IMR-90 (cell line): ENCODE measurements at regions not wholly inside any gene's neighbourhood (a gene's known extent, or its start where the extent isn't known, plus 50 kb on each side); places are given as distances from the start of the nearest gene placed in this dataset.
A peak's percentile ranks its signal among the peaks of the same experiment; 100 is the strongest.

Experiments used
- ATAC-seq: fragments of 200-7000 bp; cut with Tn5 transposase; 2 replicates; pipeline ENCODE4 v1.9.1; 2020; ENCODE audit warnings: low read depth, mild to moderate bottlenecking, moderate library complexity
- BruUV-seq: library from RNA; stranded (reverse); fragments of 400-500 nt; replicated peaks from 2 replicates; lab custom pipeline; 2021; lab: Mats Ljungman, UMichigan
- CTCF ChIA-PET: fragments of 300-600 bp; formaldehyde crosslinking; extraction: SDS; loops from one replicate; lab custom pipeline; 2021; ENCODE audit warnings: antibody characterized with exemption; lab: Yijun Ruan, JAX
- POLR2A ChIA-PET: fragments of 300-600 bp; sonication (Branson Sonifier 250); formaldehyde crosslinking; loops from one replicate; lab custom pipeline; 2022; ENCODE audit warnings: antibody characterized with exemption; ENCODE audit not compliant: unreplicated experiment; lab: Charles Lee
- DNase-seq: peaks from one replicate; pipeline ENCODE4 v3.0.0; 2013
- H2AFZ ChIP-seq: replicated peaks from 2 replicates; pipeline ENCODE3; 2013; ENCODE audit warnings: low read length, mild to moderate bottlenecking; ENCODE audit not compliant: poor library complexity
- H2AK5ac ChIP-seq: 2 replicates; pipeline ENCODE4 v1.6.1; 2013; ENCODE audit warnings: low read depth, low read length, inconsistent platforms
- H2AK9ac ChIP-seq: replicated peaks from 2 replicates; pipeline ENCODE3; 2013; ENCODE audit warnings: mild to moderate bottlenecking, low read depth, low read length, moderate library complexity; ENCODE audit not compliant: poor library complexity
- H2BK120ac ChIP-seq: 2 replicates; pipeline ENCODE4 v1.6.1; 2013; ENCODE audit warnings: low read depth, low read length, inconsistent platforms
- H2BK15ac ChIP-seq: 3 replicates; pipeline ENCODE4 v1.6.1; 2013; ENCODE audit warnings: low read depth, low read length, inconsistent platforms
- H2BK20ac ChIP-seq: 2 replicates; pipeline ENCODE4 v1.6.1; 2013; ENCODE audit warnings: low read depth, mild to moderate bottlenecking, inconsistent platforms, low read length, moderate library complexity
- H2BK5ac ChIP-seq: 2 replicates; pipeline ENCODE4 v1.6.1; 2013; ENCODE audit warnings: mild to moderate bottlenecking, low read depth, low read length, inconsistent platforms; ENCODE audit not compliant: poor library complexity, severe bottlenecking
- H3K14ac ChIP-seq: replicated peaks from 2 replicates; pipeline ENCODE4 v1.6.1; 2013; ENCODE audit warnings: low read depth, low read length, inconsistent platforms
- H3K18ac ChIP-seq: 2 replicates; pipeline ENCODE4 v1.6.1; 2013; ENCODE audit warnings: low read depth, low read length, control low read depth
- H3K23ac ChIP-seq: 2 replicates; pipeline ENCODE4 v1.6.1; 2013; ENCODE audit warnings: low read depth, low read length, inconsistent platforms
- H3K27ac ChIP-seq: 2 replicates; pipeline ENCODE4 v1.5.1; 2013; ENCODE audit warnings: mild to moderate bottlenecking, control low read depth, low read length; ENCODE audit not compliant: insufficient read depth
- H3K27me3 ChIP-seq: 2 replicates; pipeline ENCODE4 v1.6.1; 2013; ENCODE audit warnings: low read length; ENCODE audit not compliant: control insufficient read depth, insufficient read depth
- H3K36me3 ChIP-seq: 2 replicates; pipeline ENCODE4 v1.6.1; 2013; ENCODE audit warnings: low read length, mixed read lengths; ENCODE audit not compliant: control insufficient read depth, insufficient read depth
- H3K4ac ChIP-seq: 2 replicates; pipeline ENCODE4 v1.6.1; 2013; ENCODE audit warnings: low read depth, low read length, inconsistent platforms
- H3K4me1 ChIP-seq: 2 replicates; pipeline ENCODE4 v1.6.1; 2013; ENCODE audit warnings: low read length, mixed read lengths; ENCODE audit not compliant: control insufficient read depth, insufficient read depth
- H3K4me2 ChIP-seq: 2 replicates; pipeline ENCODE4 v1.6.1; 2013; ENCODE audit warnings: low read depth, mild to moderate bottlenecking, control low read depth, low read length, moderate library complexity
- H3K4me3 ChIP-seq: 2 replicates; pipeline ENCODE4 v1.5.1; 2013; ENCODE audit warnings: low read depth, mild to moderate bottlenecking, control low read depth, low read length, moderate library complexity; ENCODE audit not compliant: insufficient read depth
- H3K56ac ChIP-seq: 2 replicates; pipeline ENCODE4 v1.6.1; 2013; ENCODE audit warnings: low read length, inconsistent platforms; ENCODE audit not compliant: insufficient read depth; ENCODE audit errors: extremely low read depth
- H3K79me1 ChIP-seq, 2 experiments: 2 replicates each; pipeline ENCODE4 v1.6.1; 2013; ENCODE audit warnings: low read length in 2 of 2, inconsistent platforms in 1 of 2, low read depth in 1 of 2
- H3K9ac ChIP-seq: 2 replicates; pipeline ENCODE4 v1.6.1; 2013; ENCODE audit warnings: low read depth, low read length, control low read depth
- H3K9me1 ChIP-seq: 2 replicates; pipeline ENCODE4 v1.6.1; 2013; ENCODE audit warnings: low read length, inconsistent platforms; ENCODE audit not compliant: insufficient read depth
- H3K9me3 ChIP-seq: 2 replicates; pipeline ENCODE4 v1.6.1; 2013; ENCODE audit warnings: low read length; ENCODE audit not compliant: control insufficient read depth, insufficient read depth
- H4K20me1 ChIP-seq: 2 replicates; pipeline ENCODE4 v1.6.1; 2013; ENCODE audit warnings: low read length, inconsistent platforms; ENCODE audit not compliant: insufficient read depth
- H4K5ac ChIP-seq: 2 replicates; pipeline ENCODE4 v1.6.1; 2013; ENCODE audit warnings: mild to moderate bottlenecking, low read depth, low read length, control low read depth
- H4K8ac ChIP-seq, 2 experiments: 2 replicates each; pipeline ENCODE4 v1.6.1; 2013; ENCODE audit warnings: low read depth in 2 of 2, low read length in 2 of 2, control low read depth in 1 of 2, inconsistent platforms in 1 of 2
- H4K91ac ChIP-seq: 2 replicates; pipeline ENCODE4 v1.6.1; 2013; ENCODE audit warnings: low read depth, low read length, inconsistent platforms; ENCODE audit not compliant: insufficient read depth
- BHLHE40 ChIP-seq: fragments of 150-350 bp; IDR thresholded peaks from 2 replicates; pipeline ENCODE4 v1.6.1; 2016; ENCODE audit warnings: mild to moderate bottlenecking, low read depth, low read length
- CEBPB ChIP-seq: IDR thresholded peaks from 2 replicates; pipeline ENCODE4 v1.6.1; 2012; ENCODE audit warnings: low read depth, low read length, improper control_type of control experiment
- RAD21 ChIP-seq: IDR thresholded peaks from 2 replicates; pipeline ENCODE4 v1.6.1; 2012; ENCODE audit warnings: low read length, improper control_type of control experiment
- WGBS, 2 experiments: methylation state at CpG; one replicate each; pipeline versions ENCODE4 v1.1.5 to v1.1.7; 2013; ENCODE audit warnings: missing lambda C conversion rate in 2 of 2; ENCODE audit not compliant: insufficient read length in 1 of 2; ENCODE audit errors: extremely low coverage in 2 of 2; 5-methylcytosine and 5-hydroxymethylcytosine counted together
- dilution Hi-C: fragments of 300-500 bp; cut with HindIII; formaldehyde crosslinking; loops from one replicate; pipeline ENCODE4 v1.14.3; 2018; ENCODE audit warnings: low sequenced_read_pairs; ENCODE audit not compliant: unreplicated experiment
- in situ Hi-C: fragments of 300-500 bp; cut with MboI; formaldehyde crosslinking; loops from 3 replicates; pipeline ENCODE4 v1.14.3; 2019; ENCODE audit warnings: low sequenced_read_pairs, inconsistent platforms, mixed read lengths
- intact Hi-C: fragments of 100-400 bp; cut with micrococcal nuclease; formaldehyde crosslinking; loops from 2 replicates; pipeline ENCODE4 v1.10.0; 2022

DNA sequence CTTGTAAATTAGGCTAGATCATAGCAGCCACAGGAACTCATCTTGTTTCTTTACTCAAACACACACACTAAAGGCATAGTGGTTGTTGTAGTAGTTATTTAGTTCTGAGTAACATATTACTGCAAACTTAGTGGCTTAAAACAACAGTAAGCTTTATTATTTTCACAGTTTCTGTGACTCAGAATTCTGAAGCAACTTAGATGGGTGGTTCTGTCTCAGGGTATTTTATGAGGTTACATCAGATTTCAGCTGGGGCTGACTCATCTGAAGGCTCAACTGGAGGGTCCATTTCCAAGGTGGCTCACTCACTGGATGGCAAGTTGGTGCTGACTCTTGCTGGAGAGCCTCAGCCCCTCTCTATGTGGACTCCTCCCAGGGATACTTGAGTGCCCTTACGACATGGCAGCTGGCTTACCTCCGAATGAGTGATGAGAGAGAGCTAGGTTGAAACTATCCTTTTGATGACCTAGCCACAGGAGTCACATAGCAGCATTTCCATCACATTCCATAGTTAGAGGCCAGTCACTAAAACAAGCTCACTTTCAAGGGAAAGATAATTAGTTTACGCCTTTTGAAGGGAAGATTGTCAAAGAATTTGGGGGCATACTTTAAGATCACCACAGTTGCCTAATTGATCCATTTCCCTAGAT is 101.0 kb upstream of the PRNP start:
- Histone ChIP-seq H3K4me1 (no peaks in the 10 kb centered on the region), H3K36me3 (no peaks in the 10 kb centered on the region), H4K8ac (no peak overlapping the region), H3K18ac (no peak overlapping the region), H2BK5ac (no peak overlapping the region), H3K79me1 (no peaks in the 10 kb centered on the region), H3K14ac (no peak overlapping the region; the same call in 1 of the 2 replicates), H3K4me2 (no peak overlapping the region), H2AFZ (no peak overlapping the region), H3K9ac (no peak overlapping the region), H3K9me3 (peaks cover 7% of the 10 kb centered on the region), H2AK5ac (no peak overlapping the region), H3K23ac (no peak overlapping the region), H3K9me1 (no peaks in the 10 kb centered on the region), H4K91ac (no peak overlapping the region), H3K4me3 (no peak overlapping the region), H3K56ac (no peak overlapping the region), H2BK120ac (no peak overlapping the region), H2BK20ac (0 out of 2 replicates have a peak overlapping the region, but pooled peaks have one; percentile 9), H2AK9ac (no peak overlapping the region), H3K27ac (no peak overlapping the region), H3K4ac (no peak overlapping the region), H4K20me1 (no peaks in the 10 kb centered on the region), H3K27me3 (no peaks in the 10 kb centered on the region), H2BK15ac (no peak overlapping the region), H4K5ac (no peak overlapping the region)
- dilution Hi-C loops: loop anchor here (10.0 to 25.0 kb wide), 2 partner anchors 80 to 323 kb away; no protein-coding TSS in a partner anchor
- ChIA-PET POLR2A (no interaction called here), CTCF (no interaction called here)
- in situ Hi-C loops: no loop called here
- TF ChIP-seq RAD21 (no peak), BHLHE40 (no peak), CEBPB (0 out of 2 replicates have a peak, but pooled peaks have one; percentile 5)
- ATAC-seq: no peak
- WGBS, 2 experiments: no CpG with 5 or more reads among the region's 3 CpGs
- intact Hi-C loops: no loop called here
- DNase-seq: peak; percentile 40
- BruUV-seq: no TSS peak
